Hepatocyte (in vitro differentiated cells): ENCODE measurements at regions not wholly inside any gene's neighbourhood (a gene's known extent, or its start where the extent isn't known, plus 50 kb on each side); places are given as distances from the start of the nearest gene placed in this dataset.

Experiments
- DNase-seq: peaks from one replicate; pipeline ENCODE4 v3.0.0-alpha.2; 2016; ENCODE audit warnings: low spot score
- H2AFZ ChIP-seq: fragments of 200-600 bp; sonication (generic); 2 replicates; pipeline ENCODE4 v1.6.0; 2016; ENCODE audit warnings: antibody characterized with exemption, mild to moderate bottlenecking
- H3K27ac ChIP-seq: fragments of 200-600 bp; sonication (generic); 2 replicates; pipeline ENCODE4 v1.5.1; 2016; ENCODE audit warnings: mild to moderate bottlenecking
- H3K27me3 ChIP-seq: fragments of 200-600 bp; sonication (generic); 2 replicates; pipeline ENCODE4 v1.6.1; 2016
- H3K36me3 ChIP-seq: fragments of 200-600 bp; sonication (generic); replicated peaks from 2 replicates; pipeline ENCODE4 v1.5.1; 2016; ENCODE audit warnings: low read depth; ENCODE audit not compliant: insufficient read depth
- H3K4me1 ChIP-seq: fragments of 200-600 bp; sonication (generic); 2 replicates; pipeline ENCODE4 v1.5.1; 2016; ENCODE audit warnings: mild to moderate bottlenecking, moderate library complexity; ENCODE audit not compliant: insufficient read depth
- H3K4me2 ChIP-seq: fragments of 200-600 bp; sonication (generic); 2 replicates; pipeline ENCODE4 v1.6.0; 2016
- H3K4me3 ChIP-seq: fragments of 200-600 bp; sonication (generic); 2 replicates; pipeline ENCODE4 v1.5.1; 2016; ENCODE audit warnings: mild to moderate bottlenecking
- H3K79me2 ChIP-seq: fragments of 200-600 bp; sonication (generic); 2 replicates; pipeline ENCODE4 v1.6.0; 2017; ENCODE audit warnings: mild to moderate bottlenecking
- H3K9me2 ChIP-seq: fragments of 200-600 bp; sonication (generic); replicated peaks from 2 replicates; pipeline ENCODE4 v1.6.0; 2017; ENCODE audit warnings: mild to moderate bottlenecking; ENCODE audit not compliant: insufficient read depth
- H3K9me3 ChIP-seq: fragments of 200-600 bp; sonication (generic); 2 replicates; pipeline ENCODE4 v1.5.1; 2016; ENCODE audit warnings: low read depth, mild to moderate bottlenecking
- H4K20me1 ChIP-seq: fragments of 200-600 bp; sonication (generic); 2 replicates; pipeline ENCODE4 v1.6.0; 2016; ENCODE audit warnings: mild to moderate bottlenecking; ENCODE audit not compliant: insufficient read depth, poor library complexity, severe bottlenecking
- EZH2 ChIP-seq: fragments of 200-600 bp; sonication (generic); IDR thresholded peaks from 2 replicates; pipeline ENCODE4 v1.6.1; 2016; ENCODE audit warnings: antibody characterized with exemption, mild to moderate bottlenecking, borderline replicate concordance
- EZH2phosphoT487 ChIP-seq: fragments of 200-600 bp; sonication (generic); IDR thresholded peaks from one replicate; pipeline ENCODE4 v1.6.1; 2018; ENCODE audit warnings: antibody characterized with exemption, mild to moderate bottlenecking, low read depth, moderate library complexity; ENCODE audit not compliant: unreplicated experiment, severe bottlenecking
- WGBS: methylation state at CpG from one replicate; pipeline ENCODE4 v1.1.6; 2016; ENCODE audit warnings: low lambda C conversion rate; ENCODE audit errors: missing lambda C conversion rate; 5-methylcytosine and 5-hydroxymethylcytosine counted together
- TF ChIP-seq, protein P1 (sequence below): fragments of 200-600 bp; sonication (generic); IDR thresholded peaks from 2 replicates; pipeline ENCODE4 v1.5.1; 2016; ENCODE audit warnings: antibody characterized with exemption, mild to moderate bottlenecking; ENCODE audit not compliant: poor library complexity

DNA sequence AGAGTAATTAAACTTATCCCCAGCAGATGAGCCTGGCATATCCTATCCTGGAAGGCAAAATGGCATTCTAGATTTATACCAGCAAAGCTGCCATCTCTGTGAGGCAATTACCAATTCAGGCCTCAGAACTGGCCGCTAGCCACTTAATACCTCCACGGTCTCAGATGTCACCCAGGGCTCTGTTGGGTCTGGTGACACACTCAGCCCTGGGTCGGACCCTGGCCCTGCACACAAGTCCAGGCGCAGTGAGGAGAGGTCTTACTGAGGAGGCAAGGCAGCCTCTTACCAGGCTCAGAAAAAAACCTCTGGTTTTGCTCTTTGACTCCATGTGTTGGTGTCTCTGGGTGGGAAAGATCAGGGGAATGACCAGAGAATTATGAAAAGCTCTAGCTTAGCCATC is 186.6 kb downstream of the EMX2 start:
- no peaks in the 10 kb centered on the region for H3K79me2 ChIP-seq
- H3K36me3 ChIP-seq: no peaks in the 10 kb centered on the region
- no peak overlapping the region for H3K4me2 ChIP-seq
- no peaks in the 10 kb centered on the region for H4K20me1 ChIP-seq
- no peaks in the 10 kb centered on the region for H3K4me1 ChIP-seq
- peaks cover 41% of the 10 kb centered on the region for H3K27me3 ChIP-seq
- no peak for TF ChIP-seq EZH2
- TF ChIP-seq, protein P1, sequence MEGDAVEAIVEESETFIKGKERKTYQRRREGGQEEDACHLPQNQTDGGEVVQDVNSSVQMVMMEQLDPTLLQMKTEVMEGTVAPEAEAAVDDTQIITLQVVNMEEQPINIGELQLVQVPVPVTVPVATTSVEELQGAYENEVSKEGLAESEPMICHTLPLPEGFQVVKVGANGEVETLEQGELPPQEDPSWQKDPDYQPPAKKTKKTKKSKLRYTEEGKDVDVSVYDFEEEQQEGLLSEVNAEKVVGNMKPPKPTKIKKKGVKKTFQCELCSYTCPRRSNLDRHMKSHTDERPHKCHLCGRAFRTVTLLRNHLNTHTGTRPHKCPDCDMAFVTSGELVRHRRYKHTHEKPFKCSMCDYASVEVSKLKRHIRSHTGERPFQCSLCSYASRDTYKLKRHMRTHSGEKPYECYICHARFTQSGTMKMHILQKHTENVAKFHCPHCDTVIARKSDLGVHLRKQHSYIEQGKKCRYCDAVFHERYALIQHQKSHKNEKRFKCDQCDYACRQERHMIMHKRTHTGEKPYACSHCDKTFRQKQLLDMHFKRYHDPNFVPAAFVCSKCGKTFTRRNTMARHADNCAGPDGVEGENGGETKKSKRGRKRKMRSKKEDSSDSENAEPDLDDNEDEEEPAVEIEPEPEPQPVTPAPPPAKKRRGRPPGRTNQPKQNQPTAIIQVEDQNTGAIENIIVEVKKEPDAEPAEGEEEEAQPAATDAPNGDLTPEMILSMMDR: no peak
- no peak for TF ChIP-seq EZH2phosphoT487
- no peaks in the 10 kb centered on the region for H3K9me3 ChIP-seq
- DNase-seq: no peak
- no peak overlapping the region for H3K27ac ChIP-seq
- WGBS: 93% methylated on average over 4 of the region's 4 CpGs
- H3K4me3 ChIP-seq: no peak overlapping the region
- no peak overlapping the region for H2AFZ ChIP-seq
- no peaks in the 10 kb centered on the region for H3K9me2 ChIP-seq

DNA sequence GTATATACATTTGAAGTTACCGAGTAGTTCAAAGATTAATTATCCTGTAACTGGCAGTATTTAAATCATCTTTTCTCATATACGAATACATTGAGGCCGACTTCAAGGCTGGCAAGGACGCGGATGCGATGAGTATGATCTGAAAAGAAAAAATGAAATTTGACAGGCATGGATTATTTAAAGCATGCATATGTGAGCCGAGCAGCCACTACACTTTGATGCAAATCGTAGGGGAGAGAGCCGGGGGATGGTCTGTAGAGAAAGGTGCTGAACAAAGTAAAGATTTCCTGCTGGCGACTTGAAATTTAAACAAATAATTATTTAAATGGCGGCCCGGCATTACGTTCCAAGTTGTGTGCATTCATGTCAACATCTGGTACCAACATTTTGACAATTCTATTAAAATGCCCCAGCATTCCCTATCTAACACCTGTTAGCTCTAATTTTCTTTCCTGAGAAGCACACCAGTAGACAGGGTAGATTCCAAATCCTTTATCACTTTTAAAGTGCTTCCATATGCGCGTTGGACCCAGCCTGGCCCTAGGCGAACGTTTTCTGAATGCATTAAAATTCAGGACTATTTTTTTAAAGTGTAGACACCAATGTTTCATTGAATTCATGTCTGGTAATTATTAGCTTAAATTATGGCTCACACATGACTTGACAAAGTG is 188.7 kb downstream of the EMX2 start:
- Histone ChIP-seq H3K79me2 (no peaks in the 10 kb centered on the region), H4K20me1 (no peaks in the 10 kb centered on the region), H2AFZ (no peak overlapping the region), H3K27ac (no peak overlapping the region), H3K9me2 (no peaks in the 10 kb centered on the region), H3K4me2 (no peak overlapping the region), H3K36me3 (no peaks in the 10 kb centered on the region), H3K27me3 (peaks cover 62% of the 10 kb centered on the region), H3K9me3 (no peaks in the 10 kb centered on the region), H3K4me3 (no peak overlapping the region), H3K4me1 (peaks cover 7% of the 10 kb centered on the region)
- DNase-seq: no peak
- TF ChIP-seq, protein P1: no peak
- WGBS: 65% methylated on average over 17 of the region's 17 CpGs

DNA sequence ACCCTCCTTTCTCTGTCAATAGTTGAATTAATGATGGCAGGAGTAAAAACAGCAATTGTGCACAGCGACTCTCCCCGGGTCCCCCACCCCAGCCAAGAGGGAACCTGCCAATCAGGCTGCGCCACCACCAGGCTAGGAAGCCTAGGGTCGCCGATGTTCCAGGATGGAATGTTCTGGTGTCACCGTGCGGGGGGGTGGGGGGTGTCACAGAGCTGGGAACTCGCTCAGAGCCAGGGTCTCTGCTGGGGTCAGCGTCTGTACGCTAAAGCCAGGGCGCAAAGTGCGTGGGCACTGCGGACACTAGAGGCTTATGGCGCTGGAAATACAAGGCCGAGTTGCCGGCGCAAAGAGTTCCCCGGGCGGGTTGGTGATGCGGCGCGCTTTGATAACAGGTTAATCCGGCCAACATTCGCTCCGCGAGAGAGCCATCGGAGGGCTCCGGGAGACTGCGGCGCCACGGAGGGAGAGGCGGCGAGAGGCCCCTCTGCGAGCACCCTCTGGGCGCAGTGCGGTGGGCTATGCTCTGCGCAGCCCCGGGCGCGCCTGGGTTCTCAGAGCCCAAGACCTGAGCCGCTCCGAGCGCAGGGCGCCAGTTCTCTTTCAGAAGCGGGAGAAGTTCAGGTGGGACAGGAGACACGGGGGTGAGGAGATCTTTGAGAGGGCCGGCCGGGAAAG is 192.3 kb downstream of the EMX2 start:
- TF ChIP-seq, protein P1: no peak
- no peak for TF ChIP-seq EZH2
- TF ChIP-seq EZH2phosphoT487: no peak
- H3K9me2 ChIP-seq: no peaks in the 10 kb centered on the region
- H3K79me2 ChIP-seq: no peaks in the 10 kb centered on the region
- no peaks in the 10 kb centered on the region for H3K36me3 ChIP-seq
- peaks cover 72% of the 10 kb centered on the region for H3K27me3 ChIP-seq
- DNase-seq: no peak
- no peaks in the 10 kb centered on the region for H4K20me1 ChIP-seq
- 14% methylated on average over 46 of the region's 48 CpGs for WGBS
- H3K4me3 ChIP-seq: no peak overlapping the region
- peak overlapping the region; percentile 75 for H3K4me2 ChIP-seq
- H2AFZ ChIP-seq: peak overlapping the region; percentile 60
- peaks cover 7% of the 10 kb centered on the region for H3K4me1 ChIP-seq
- no peak overlapping the region for H3K27ac ChIP-seq
- no peaks in the 10 kb centered on the region for H3K9me3 ChIP-seq
